H9 (cell line): ENCODE measurements at regions not wholly inside any gene's neighbourhood (a gene's known extent, or its start where the extent isn't known, plus 50 kb on each side); places are given as distances from the start of the nearest gene placed in this dataset.
A peak's percentile ranks its signal among the peaks of the same experiment; 100 is the strongest.

Experiments
- DNase-seq: peaks from one replicate; pipeline ENCODE4 v3.0.0-alpha.2; 2017
- H2AFZ ChIP-seq: one replicate; pipeline ENCODE4 v1.6.1; 2013; ENCODE audit warnings: mild to moderate bottlenecking, low read length, control low read depth, moderate library complexity
- H2AK5ac ChIP-seq: 2 replicates; pipeline ENCODE4 v1.6.1; 2013; ENCODE audit warnings: low read length, control low read depth, mixed read lengths; ENCODE audit not compliant: insufficient read length
- H2BK120ac ChIP-seq: one replicate; pipeline ENCODE4 v1.6.1; 2013; ENCODE audit warnings: low read depth, mild to moderate bottlenecking, low read length, control low read depth, inconsistent platforms; ENCODE audit not compliant: poor library complexity, severe bottlenecking
- H2BK12ac ChIP-seq: 2 replicates; pipeline ENCODE4 v1.6.1; 2013; ENCODE audit warnings: low read length, control low read depth, mixed read lengths, low read depth; ENCODE audit not compliant: insufficient read length
- H2BK15ac ChIP-seq: 2 replicates; pipeline ENCODE4 v1.6.1; 2013; ENCODE audit warnings: low read depth, low read length, control low read depth
- H2BK20ac ChIP-seq: one replicate; pipeline ENCODE4 v1.6.1; 2013; ENCODE audit warnings: low read depth, mild to moderate bottlenecking, low read length, control low read depth, inconsistent platforms; ENCODE audit not compliant: poor library complexity, severe bottlenecking
- H2BK5ac ChIP-seq: 2 replicates; pipeline ENCODE4 v1.6.1; 2013; ENCODE audit warnings: low read length, control low read depth, mixed read lengths; ENCODE audit not compliant: insufficient read length
- H3K14ac ChIP-seq: 2 replicates; pipeline ENCODE4 v1.6.1; 2013; ENCODE audit warnings: low read length, control low read depth; ENCODE audit not compliant: insufficient read depth
- H3K18ac ChIP-seq: 2 replicates; pipeline ENCODE4 v1.6.1; 2013; ENCODE audit warnings: low read depth, mild to moderate bottlenecking, mixed read lengths, low read length, control low read depth; ENCODE audit not compliant: insufficient read length
- H3K23ac ChIP-seq: 2 replicates; pipeline ENCODE4 v1.6.1; 2013; ENCODE audit warnings: low read length, control low read depth, mixed read lengths, low read depth; ENCODE audit not compliant: insufficient read length
- H3K23me2 ChIP-seq: 2 replicates; pipeline ENCODE4 v1.6.1; 2013; ENCODE audit warnings: low read depth, mild to moderate bottlenecking, mixed read lengths, low read length, control low read depth; ENCODE audit not compliant: insufficient read length, poor library complexity, severe bottlenecking
- H3K27ac ChIP-seq: 2 replicates; pipeline ENCODE4 v1.5.1; 2013; ENCODE audit warnings: low read length, control low read depth, mixed read lengths, low read depth; ENCODE audit not compliant: insufficient read length
- H3K27me3 ChIP-seq: 2 replicates; pipeline ENCODE4 v1.6.1; 2013; ENCODE audit warnings: low read length, control low read depth, inconsistent platforms; ENCODE audit not compliant: insufficient read depth
- H3K4ac ChIP-seq: 2 replicates; pipeline ENCODE4 v1.6.1; 2013; ENCODE audit warnings: low read depth, mild to moderate bottlenecking, control low read depth, inconsistent platforms, low read length, moderate library complexity
- H3K4me1 ChIP-seq: 2 replicates; pipeline ENCODE4 v1.6.1; 2013; ENCODE audit warnings: low read length, control low read depth, inconsistent platforms; ENCODE audit not compliant: insufficient read depth
- H3K4me2 ChIP-seq: 2 replicates; pipeline ENCODE4 v1.6.1; 2013; ENCODE audit warnings: low read length, control low read depth, mixed read lengths; ENCODE audit not compliant: insufficient read length, insufficient read depth
- H3K56ac ChIP-seq: 2 replicates; pipeline ENCODE4 v1.6.1; 2013; ENCODE audit warnings: low read depth, mild to moderate bottlenecking, mixed read lengths, low read length, control low read depth; ENCODE audit not compliant: insufficient read length
- H3K79me1 ChIP-seq: 2 replicates; pipeline ENCODE4 v1.6.1; 2013; ENCODE audit warnings: low read depth, mild to moderate bottlenecking, moderate library complexity, low read length, control low read depth, inconsistent platforms; ENCODE audit not compliant: insufficient read depth, poor library complexity, severe bottlenecking
- H3K79me2 ChIP-seq: 2 replicates; pipeline ENCODE4 v1.6.1; 2013; ENCODE audit warnings: low read length, control low read depth, inconsistent platforms; ENCODE audit not compliant: insufficient read depth
- H3K9ac ChIP-seq: 2 replicates; pipeline ENCODE4 v1.6.1; 2013; ENCODE audit warnings: low read length, control low read depth, mixed read lengths; ENCODE audit not compliant: insufficient read length; ENCODE audit errors: extremely low read depth
- H3K9me3 ChIP-seq: one replicate; pipeline ENCODE4 v1.6.1; 2013; ENCODE audit warnings: low read depth, low read length, inconsistent platforms; ENCODE audit not compliant: control insufficient read depth
- H3T11ph ChIP-seq: one replicate; pipeline ENCODE4 v1.6.1; 2013; ENCODE audit warnings: mild to moderate bottlenecking, low read length, control low read depth, inconsistent platforms
- H4K20me1 ChIP-seq: one replicate; pipeline ENCODE4 v1.6.1; 2013; ENCODE audit not compliant: control insufficient read depth, insufficient read length, insufficient read depth
- H4K5ac ChIP-seq: 2 replicates; pipeline ENCODE4 v1.6.1; 2013; ENCODE audit warnings: low read depth, mild to moderate bottlenecking, mixed read lengths, low read length, control low read depth; ENCODE audit not compliant: insufficient read length
- H4K8ac ChIP-seq: replicated peaks from 2 replicates; pipeline ENCODE4 v1.6.1; 2013; ENCODE audit warnings: low read length, control low read depth, mixed read lengths, low read depth; ENCODE audit not compliant: insufficient read length
- H4K91ac ChIP-seq: 2 replicates; pipeline ENCODE4 v1.6.1; 2013; ENCODE audit warnings: low read depth, mild to moderate bottlenecking, moderate library complexity, mixed read lengths, low read length, control low read depth; ENCODE audit not compliant: insufficient read length
- H3K27ac Mint-ChIP-seq, 3 experiments: 2 replicates in 2 of 3; 3 replicates in 1 of 3; pipeline ENCODE4 v1.8.0; 2020 to 2021; ENCODE audit warnings: mixed read lengths in 3 of 3, mild to moderate bottlenecking in 1 of 3, moderate library complexity in 1 of 3
- H3K27me3 Mint-ChIP-seq: 2 replicates; pipeline ENCODE4 v1.8.0; 2021; ENCODE audit warnings: low read depth, mild to moderate bottlenecking, moderate library complexity, mixed read lengths
- H3K36me3 Mint-ChIP-seq, 3 experiments: 2 replicates in 2 of 3; 3 replicates in 1 of 3; pipeline ENCODE4 v1.8.0; 2020 to 2021; ENCODE audit warnings: low read depth in 3 of 3, mixed read lengths in 3 of 3; ENCODE audit not compliant: insufficient read depth in 1 of 3
- H3K4me1 Mint-ChIP-seq, 2 experiments: 2 replicates each; pipeline ENCODE4 v1.8.0; 2020; ENCODE audit warnings: mixed read lengths in 2 of 2
- H3K4me3 Mint-ChIP-seq, 2 experiments: 2 replicates in 1 of 2; 3 replicates in 1 of 2; pipeline ENCODE4 v1.8.0; 2020 to 2021; ENCODE audit warnings: mild to moderate bottlenecking in 2 of 2, mixed read lengths in 2 of 2, moderate library complexity in 1 of 2
- H3K9me3 Mint-ChIP-seq, 2 experiments: 2 replicates in 1 of 2; 3 replicates in 1 of 2; pipeline ENCODE4 v1.8.0; 2020; ENCODE audit warnings: mild to moderate bottlenecking in 2 of 2, mixed read lengths in 2 of 2, moderate library complexity in 1 of 2
- CTCF ChIP-seq: fragments of 200-600 bp; sonication (generic); conservative IDR thresholded peaks from 3 replicates; pipeline ENCODE4 v1.8.0; 2021; ENCODE audit warnings: antibody characterized with exemption, mild to moderate bottlenecking
- WGBS: extraction: QIAGEN DNeasy Blood & Tissue Kit; methylation state at CpG from one replicate; pipeline ENCODE4 v1.1.7; 2013; ENCODE audit warnings: missing lambda C conversion rate, low lambda C conversion rate, mixed read lengths; ENCODE audit not compliant: insufficient read length; ENCODE audit errors: extremely low coverage; 5-methylcytosine and 5-hydroxymethylcytosine counted together

GRCh38 chr17:77473615-77474226 lies 333.0 kb downstream of the SEC14L1 start:
- Histone ChIP-seq H3K4me2 (no peak overlapping the region), H3T11ph (no peak overlapping the region), H3K79me1 (peaks cover 9% of the 10 kb centered on the region), H2BK12ac (no peak overlapping the region), H3K9ac (no peak overlapping the region), H3K14ac (no peak overlapping the region), H2BK20ac (no peak overlapping the region), H4K91ac (no peak overlapping the region), H2BK15ac (no peak overlapping the region), H3K18ac (no peak overlapping the region), H3K9me3 (no peaks in the 10 kb centered on the region), H3K23me2 (no peaks in the 10 kb centered on the region), H2AFZ (no peak overlapping the region), H3K27me3 (no peaks in the 10 kb centered on the region), H2BK120ac (no peak overlapping the region), H4K20me1 (no peaks in the 10 kb centered on the region), H3K4me1 (peaks cover 30% of the 10 kb centered on the region), H3K56ac (no peak overlapping the region), H2BK5ac (no peak overlapping the region), H3K79me2 (peaks cover 18% of the 10 kb centered on the region; the same call in 1 of the 2 replicates), H4K8ac (no peak overlapping the region), H2AK5ac (no peak overlapping the region), H3K27ac (no peak overlapping the region), H3K4ac (no peak overlapping the region), H3K23ac (no peak overlapping the region), H4K5ac (no peak overlapping the region)
- TF ChIP-seq CTCF: no peak
- H3K27ac Mint-ChIP-seq: peak overlapping the region; percentile 2 to 97 (median 80); a peak in 6 of 7 replicates
- H3K27me3 Mint-ChIP-seq: no peaks in the 10 kb centered on the region
- peaks cover 12 to 26% (median 25%) of the 10 kb centered on the region in 3 experiments for H3K36me3 Mint-ChIP-seq
- DNase-seq: no peak
- H3K4me1 Mint-ChIP-seq: peaks cover 77 to 94% of the 10 kb centered on the region in 2 experiments
- no CpG with 5 or more reads among the region's 6 CpGs for WGBS
- no peak overlapping the region for H3K4me3 Mint-ChIP-seq
- H3K9me3 Mint-ChIP-seq: no peaks in the 10 kb centered on the region; a peak in 1 of 5 replicates
